MG63 (cell line): ENCODE measurements at regions not wholly inside any gene's neighbourhood (a gene's known extent, or its start where the extent isn't known, plus 50 kb on each side); places are given as distances from the start of the nearest gene placed in this dataset.
A peak's percentile ranks its signal among the peaks of the same experiment; 100 is the strongest.
"Not testable (repeated sequence)": the region's sequence is repeated elsewhere in the genome, so short reads cannot be mapped to it uniquely, and the experiment has no call there.

ENCODE experiments used
- DNase-seq: peaks from one replicate; pipeline ENCODE4 v3.0.0-alpha.2; 2020
- H3K27me3 ChIP-seq: fragments of 250-450 bp; sonication (Bioruptor Pico); 2 replicates; pipeline ENCODE4 v1.5.1; 2020; ENCODE audit warnings: mild to moderate bottlenecking, moderate library complexity
- H3K36me3 ChIP-seq: fragments of 250-450 bp; sonication (Bioruptor Pico); 2 replicates; pipeline ENCODE4 v1.5.1; 2020; ENCODE audit warnings: mild to moderate bottlenecking, moderate library complexity
- H3K4me3 ChIP-seq: fragments of 250-450 bp; sonication (Bioruptor Pico); 2 replicates; pipeline ENCODE4 v1.5.1; 2020; ENCODE audit warnings: mild to moderate bottlenecking, moderate library complexity
- H3K9me3 ChIP-seq: fragments of 250-450 bp; sonication (Bioruptor Pico); 2 replicates; pipeline ENCODE4 v1.5.1; 2020; ENCODE audit warnings: mild to moderate bottlenecking, moderate library complexity

GRCh38 chr3:198145231-198145784 lies 185.3 kb downstream of the LMLN start:
- H3K4me3 ChIP-seq, H3K36me3 ChIP-seq, H3K27me3 ChIP-seq, H3K9me3 ChIP-seq: not testable (repeated sequence)
- DNase-seq, result peak; percentile 20

GRCh38 chr3:198146070-198146469 lies 186.1 kb downstream of the LMLN start:
- not testable (repeated sequence) for H3K27me3 ChIP-seq, H3K9me3 ChIP-seq, H3K36me3 ChIP-seq, H3K4me3 ChIP-seq, DNase-seq

DNA sequence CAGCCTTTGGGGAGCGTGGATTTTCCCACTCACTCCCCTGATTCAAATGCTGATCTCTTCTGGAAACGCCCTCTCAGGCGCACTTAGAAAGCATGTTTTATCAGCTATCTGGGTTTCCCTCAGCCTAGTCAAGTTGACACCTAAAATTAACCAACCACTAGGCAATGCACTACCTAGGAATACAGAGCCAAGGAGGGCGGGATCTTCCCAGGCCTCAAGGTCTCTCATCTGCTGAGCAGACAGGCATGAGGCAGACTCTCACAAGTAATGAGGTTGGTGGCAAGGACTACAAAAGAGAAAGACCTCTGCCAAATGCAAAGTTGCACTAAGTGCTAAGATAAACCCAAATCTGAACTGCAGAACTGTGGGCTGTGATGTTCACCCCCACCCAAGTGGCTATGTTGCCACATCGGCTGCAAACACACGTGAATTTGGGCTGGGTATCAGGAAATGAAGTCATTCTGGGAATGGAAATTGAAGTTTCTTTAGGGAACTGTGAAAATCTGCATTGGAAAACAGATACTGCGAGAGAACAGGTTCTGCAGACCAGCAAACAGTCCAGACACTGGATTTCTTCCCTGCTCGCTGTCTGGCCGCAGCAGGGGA lies 186.6 kb downstream of the LMLN start:
- not testable (repeated sequence) for H3K27me3 ChIP-seq, H3K4me3 ChIP-seq, H3K36me3 ChIP-seq

GRCh38 chr3:198147213-198147612 lies 187.2 kb downstream of the LMLN start:
- H3K4me3 ChIP-seq, H3K36me3 ChIP-seq, DNase-seq, H3K9me3 ChIP-seq, H3K27me3 ChIP-seq: not testable (repeated sequence)

More for the DNA sequence above, 186.6 kb downstream of the LMLN start:
- DNase-seq, H3K9me3 ChIP-seq: not testable (repeated sequence)

GRCh38 chr3:198147993-198148392 lies 188.0 kb downstream of the LMLN start:
- not testable (repeated sequence) for H3K27me3 ChIP-seq, H3K9me3 ChIP-seq, DNase-seq, H3K36me3 ChIP-seq, H3K4me3 ChIP-seq

DNA sequence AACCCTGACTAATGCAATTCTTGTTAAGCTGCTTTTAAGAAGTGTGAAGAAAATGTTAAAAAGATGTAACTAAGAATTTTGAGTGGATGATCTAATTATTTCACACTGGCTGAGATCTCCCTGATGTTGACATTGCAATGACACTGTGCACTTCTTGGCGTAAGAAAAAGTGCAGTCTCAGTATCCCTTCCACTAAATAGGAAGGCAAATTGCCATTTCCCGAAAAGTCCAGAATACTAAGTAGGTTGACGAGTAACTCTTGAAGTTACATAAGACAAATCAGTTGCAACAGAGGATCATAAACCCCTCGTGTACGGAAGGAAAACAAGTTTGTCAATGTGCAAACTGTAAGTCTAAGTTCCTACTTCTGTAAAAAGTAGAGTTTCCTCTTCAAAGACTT lies 189.9 kb downstream of the LMLN start:
- H3K9me3 ChIP-seq, H3K4me3 ChIP-seq, H3K36me3 ChIP-seq, H3K27me3 ChIP-seq, DNase-seq: not testable (repeated sequence)

DNA sequence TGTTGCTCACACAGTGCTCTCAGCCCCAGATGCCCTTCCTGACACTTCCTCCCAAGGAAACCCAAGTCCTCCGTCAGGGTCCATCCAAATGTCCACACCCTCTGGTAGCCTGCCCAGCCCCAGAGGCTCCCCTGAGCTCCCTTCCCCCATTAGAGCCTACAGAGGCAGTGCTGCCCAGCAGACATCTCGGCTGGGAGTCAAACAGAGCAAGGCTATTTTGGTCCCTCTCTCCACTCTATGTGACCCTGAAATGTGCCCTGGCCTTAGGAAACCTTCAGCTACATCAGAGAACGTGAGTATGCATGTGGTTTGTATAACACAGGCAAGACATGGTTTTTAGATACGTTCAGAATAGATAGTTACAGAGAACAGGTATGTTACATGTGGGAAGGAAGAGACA lies 191.8 kb downstream of the LMLN start:
- H3K27me3 ChIP-seq, H3K36me3 ChIP-seq, DNase-seq, H3K4me3 ChIP-seq, H3K9me3 ChIP-seq: not testable (repeated sequence)

DNA sequence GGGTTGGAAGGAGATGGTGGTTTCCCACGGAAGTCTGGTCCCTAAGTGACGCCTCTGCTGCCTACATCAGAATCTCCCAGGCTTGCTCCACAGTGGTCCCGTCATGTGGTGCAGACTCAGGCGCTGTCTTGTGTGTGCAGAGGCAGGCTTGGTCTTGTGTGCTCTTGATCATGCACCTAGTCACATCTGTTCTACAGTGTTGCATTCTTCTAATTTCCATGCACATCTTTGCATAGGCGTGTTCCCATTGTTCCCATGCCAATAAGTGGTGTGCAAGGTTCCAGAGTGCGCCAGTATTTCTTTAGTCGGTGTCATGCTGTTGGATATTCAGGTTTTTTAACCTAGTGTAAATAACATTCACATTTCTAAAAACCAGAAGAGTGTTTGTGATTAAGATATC lies 195.8 kb downstream of the LMLN start:
- H3K9me3 ChIP-seq, H3K27me3 ChIP-seq, H3K36me3 ChIP-seq, DNase-seq, H3K4me3 ChIP-seq: not testable (repeated sequence)

DNA sequence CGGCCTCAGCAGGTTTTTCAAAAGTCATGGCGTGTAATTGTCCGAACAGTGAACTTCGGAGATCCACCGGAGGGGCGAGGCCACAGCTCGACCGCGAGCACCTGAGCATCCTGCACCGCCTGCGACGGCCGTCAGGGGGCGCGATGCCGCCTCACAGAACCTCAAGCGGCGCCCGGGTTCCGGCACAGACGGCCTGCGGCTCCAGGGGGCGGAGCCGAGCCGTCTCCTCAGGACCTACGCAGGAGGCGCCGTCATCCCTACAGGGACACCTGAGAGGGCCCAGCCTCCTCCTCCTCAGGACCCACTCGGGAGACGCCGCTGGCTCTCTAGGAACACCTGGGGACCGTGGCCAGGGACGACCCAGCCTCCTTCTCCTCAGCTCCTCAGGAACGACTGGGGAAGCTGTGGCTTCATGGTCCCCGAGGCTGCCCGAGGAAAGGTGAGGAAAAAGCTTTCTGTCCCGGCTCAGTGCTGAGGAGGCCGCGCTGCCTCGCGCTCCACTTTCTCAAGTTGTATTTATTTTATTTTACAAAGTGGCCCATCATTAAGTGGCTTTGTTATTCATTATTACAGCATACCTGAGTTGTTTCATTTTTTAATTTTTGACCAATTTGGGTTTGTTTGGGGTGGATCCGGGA lies 197.3 kb downstream of the LMLN start:
- H3K4me3 ChIP-seq, H3K27me3 ChIP-seq, H3K9me3 ChIP-seq, H3K36me3 ChIP-seq, DNase-seq: not testable (repeated sequence)

DNA sequence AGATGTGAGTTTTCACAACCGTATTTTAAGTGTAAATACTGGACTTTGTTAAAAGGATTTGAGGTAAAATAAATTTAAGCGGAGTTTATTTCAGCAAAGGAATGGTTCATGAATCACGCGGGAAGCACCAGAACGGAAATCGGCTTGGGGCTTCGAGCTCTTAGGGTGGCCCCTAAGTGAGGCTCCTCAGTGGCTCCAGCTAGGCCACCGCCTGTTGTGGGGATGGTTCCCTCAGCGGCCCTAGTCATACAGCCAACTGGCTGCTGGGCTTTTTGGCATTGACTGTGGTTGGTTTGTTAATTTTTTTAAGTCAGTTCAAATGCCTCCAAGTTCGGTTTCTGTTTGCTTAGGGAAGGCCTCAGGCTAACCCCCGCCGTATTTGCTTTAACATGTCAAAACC lies 198.0 kb downstream of the LMLN start:
- not testable (repeated sequence) for H3K4me3 ChIP-seq, H3K9me3 ChIP-seq, H3K27me3 ChIP-seq, DNase-seq, H3K36me3 ChIP-seq

- not testable (repeated sequence) for H3K4me3 ChIP-seq, H3K9me3 ChIP-seq, H3K27me3 ChIP-seq, H3K36me3 ChIP-seq
- peak; percentile 50 for DNase-seq
Measured at GRCh38 chr3:198167339-198168039, 207.5 kb downstream of the LMLN start.

- H3K9me3 ChIP-seq, H3K4me3 ChIP-seq, H3K36me3 ChIP-seq, DNase-seq, H3K27me3 ChIP-seq: not testable (repeated sequence)
Measured at GRCh38 chr3:198170781-198171180, 210.8 kb downstream of the LMLN start.

- not testable (repeated sequence) for H3K27me3 ChIP-seq, H3K9me3 ChIP-seq, DNase-seq, H3K36me3 ChIP-seq, H3K4me3 ChIP-seq
Measured at GRCh38 chr3:198173080-198173479, 213.1 kb downstream of the LMLN start.

GRCh38 chr3:198173929-198174574 lies 214.0 kb downstream of the LMLN start:
- H3K27me3 ChIP-seq, H3K4me3 ChIP-seq, DNase-seq, H3K9me3 ChIP-seq, H3K36me3 ChIP-seq: not testable (repeated sequence)
